NCI-H1930 (cell line): ENCODE measurements at regions not wholly inside any gene's neighbourhood (a gene's known extent, or its start where the extent isn't known, plus 50 kb on each side); places are given as distances from the start of the nearest gene placed in this dataset.

Experiments
- DNase-seq, 2 experiments: peaks; one replicate each; lab custom pipeline; 2025; lab: John Stamatoyannopoulos, UW

DNA sequence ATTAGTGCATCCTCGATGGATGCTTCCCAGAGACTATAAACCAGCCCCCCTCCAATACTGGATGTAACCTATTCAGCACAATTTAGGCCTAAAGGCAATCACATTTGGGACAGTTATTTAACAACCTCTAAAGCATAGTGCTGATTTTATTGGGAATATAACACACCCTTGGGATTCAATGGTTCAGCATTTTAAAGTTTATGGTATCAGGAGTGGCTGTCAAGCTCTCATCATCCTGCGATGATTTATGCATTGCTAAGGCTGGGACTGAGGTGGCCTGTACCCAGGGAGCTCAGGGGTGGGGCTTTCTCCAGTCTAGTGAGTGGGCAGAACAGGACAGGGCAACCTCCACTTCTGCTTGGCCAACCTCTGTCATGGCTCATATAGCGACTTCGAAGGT, 464.9 kb downstream of the INHBA start:
- no peak for DNase-seq

DNA sequence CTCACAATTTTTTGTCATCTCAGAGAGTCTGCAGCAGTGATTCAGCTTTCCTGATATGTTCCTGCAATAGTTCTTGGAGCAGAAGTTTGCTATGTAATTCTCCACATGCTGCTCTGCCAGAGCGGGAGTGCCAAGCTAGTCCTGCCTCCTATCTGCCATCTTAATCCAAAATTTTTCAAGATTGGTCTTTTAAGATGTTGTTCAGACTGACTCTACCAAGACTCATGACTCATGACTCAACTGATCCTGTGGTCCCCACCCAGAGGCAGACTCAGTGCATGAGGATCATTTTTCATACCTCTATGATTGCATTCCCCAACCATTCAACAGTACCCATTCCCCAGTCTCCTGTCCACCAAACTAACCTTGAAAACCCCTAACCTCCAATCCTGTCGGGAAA, 470.8 kb downstream of the INHBA start:
- no peak for DNase-seq

DNA sequence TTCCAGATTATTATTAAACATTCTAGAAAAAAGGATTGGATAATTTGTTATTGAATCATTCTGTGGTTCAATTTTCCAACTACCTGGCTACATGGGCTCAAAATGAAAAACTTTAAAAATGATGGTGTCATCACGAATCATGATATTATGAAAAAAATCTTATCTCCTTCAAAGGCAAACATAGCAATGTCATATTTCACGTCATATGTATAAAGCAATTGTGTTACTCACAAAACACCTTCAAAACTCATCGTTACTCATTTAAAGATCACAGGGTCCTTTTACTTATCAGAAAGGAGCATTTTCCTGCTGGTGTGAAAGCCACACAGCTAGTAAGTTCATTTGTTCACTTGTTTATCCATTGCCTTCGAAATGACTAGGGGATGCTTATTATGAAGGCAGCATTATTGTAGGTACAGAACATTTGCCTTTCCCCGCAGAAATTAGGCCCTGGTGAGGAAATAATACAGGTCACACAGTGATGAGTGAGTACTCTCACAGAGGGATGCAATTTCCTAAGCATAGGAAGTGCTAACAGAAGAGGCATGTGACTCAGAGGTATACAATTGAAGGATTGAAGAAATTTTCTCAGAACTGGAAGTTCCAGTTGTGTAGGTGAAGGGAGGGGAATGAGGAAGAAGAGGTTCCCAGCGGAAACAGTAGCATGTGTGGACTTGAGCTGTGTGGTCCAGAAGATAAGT, 478.7 kb downstream of the INHBA start:
- DNase-seq: no peak

DNA sequence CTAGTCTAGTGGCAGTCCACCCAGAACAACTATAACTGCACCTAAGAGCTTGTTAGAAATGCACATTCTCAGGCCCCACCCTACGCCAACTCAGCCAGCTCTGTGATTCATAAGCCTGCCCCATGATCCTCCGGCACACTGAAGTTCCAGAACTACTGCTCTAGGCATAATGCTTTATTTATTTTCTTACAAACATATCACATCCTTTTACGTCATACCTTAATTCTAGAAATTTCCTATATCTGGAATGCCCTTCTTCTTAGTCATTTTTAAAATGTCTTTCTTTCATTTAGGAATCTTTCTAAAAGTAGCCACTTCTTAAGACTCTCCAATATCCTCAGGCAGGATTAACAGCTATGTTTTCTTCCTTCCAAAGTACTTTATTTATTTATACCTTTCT, 480.1 kb downstream of the INHBA start:
- no peak for DNase-seq

DNA sequence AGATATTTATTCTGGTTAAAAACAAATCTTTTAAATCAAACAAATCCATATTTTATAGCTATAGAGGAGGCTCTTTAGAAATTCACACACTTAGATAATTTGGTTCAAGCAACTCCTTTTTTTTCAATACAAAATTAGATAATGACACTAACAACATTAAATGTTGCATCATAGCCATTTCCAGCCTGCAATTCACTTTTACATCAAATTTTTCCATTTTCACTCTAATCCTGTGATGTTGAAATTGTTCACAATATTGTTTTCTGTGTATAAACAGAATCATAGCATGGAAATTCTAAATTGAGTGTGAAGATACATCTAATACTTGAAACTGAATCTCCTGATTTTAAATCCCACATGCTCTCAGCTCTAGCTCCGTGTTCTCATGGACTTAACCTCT, 482.6 kb downstream of the INHBA start:
- DNase-seq: no peak

DNA sequence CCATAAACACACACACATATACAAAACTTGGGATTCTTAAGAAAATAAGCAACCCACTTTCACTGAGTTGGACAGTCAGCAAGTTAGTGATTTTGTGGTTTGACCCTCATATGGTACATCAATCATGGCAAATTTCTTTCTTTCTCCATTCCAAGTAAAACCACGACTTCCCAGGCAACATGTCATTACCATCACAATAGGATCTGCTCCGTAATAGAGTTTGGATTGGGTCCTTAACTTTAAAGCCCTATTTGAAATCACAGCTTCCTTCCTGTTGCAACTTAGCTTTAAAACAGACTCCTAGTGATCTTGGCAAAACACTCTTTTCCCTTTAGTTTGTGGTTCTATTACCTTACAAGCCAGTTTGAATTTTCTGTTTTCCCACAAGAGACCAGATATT, 483.6 kb downstream of the INHBA start:
- DNase-seq: no peak

DNA sequence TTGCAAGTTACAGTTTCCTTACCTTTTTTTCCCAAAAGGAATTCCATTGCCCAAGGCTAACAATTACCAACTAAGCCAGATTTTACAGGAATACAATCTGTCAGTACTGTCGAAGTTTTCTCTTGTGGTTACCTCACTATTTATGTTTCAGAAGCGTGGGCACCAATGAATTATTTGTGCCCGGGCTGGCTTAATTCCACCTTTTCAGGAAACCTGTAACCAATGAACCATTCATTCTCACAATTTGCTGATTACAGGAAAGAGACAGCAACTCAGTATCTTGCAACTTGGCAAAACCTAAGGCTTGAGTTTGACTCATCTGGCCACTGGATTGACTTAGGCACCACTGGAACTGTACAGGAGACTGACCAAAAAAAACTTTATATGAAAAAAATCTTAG, 485.6 kb downstream of the INHBA start:
- DNase-seq: no peak

DNA sequence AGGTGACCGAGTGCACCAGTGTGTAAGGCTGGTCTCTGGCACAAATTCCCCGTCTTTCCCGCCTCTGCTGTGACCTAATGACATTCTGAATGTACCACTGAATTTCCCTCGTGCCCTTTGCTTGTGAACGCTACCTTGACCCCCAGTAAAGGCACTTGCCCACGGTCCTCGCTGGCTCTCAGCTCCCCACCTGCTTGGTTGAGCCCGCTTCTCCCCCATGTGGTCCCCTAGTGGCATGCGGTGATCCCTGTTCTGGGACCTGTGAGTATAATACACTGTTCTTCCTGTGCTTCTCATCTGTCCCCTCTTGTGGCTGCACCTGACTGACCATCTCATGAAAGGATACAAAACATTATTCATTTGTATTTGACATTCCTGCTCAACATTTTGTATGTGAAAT, 495.7 kb downstream of the INHBA start:
- DNase-seq: no peak

DNA sequence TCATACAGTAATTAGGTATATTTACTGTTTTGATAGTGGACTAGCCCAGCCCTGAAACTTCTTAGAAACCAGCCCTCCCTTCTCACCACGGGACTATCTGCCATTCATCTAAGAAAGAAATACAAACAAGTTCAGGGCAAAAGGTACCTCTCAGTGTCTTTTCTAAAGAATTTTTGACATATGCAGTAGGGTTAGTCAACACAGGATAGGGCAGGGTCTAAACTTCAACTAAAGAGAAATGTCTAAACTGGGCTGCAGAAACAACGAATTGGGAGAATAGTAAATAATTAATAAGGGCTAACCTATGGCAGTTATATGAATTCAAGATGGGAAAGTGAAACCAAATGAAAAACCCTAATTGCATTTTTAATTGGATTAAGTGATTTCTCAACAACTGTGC, 496.6 kb downstream of the INHBA start:
- no peak for DNase-seq

DNA sequence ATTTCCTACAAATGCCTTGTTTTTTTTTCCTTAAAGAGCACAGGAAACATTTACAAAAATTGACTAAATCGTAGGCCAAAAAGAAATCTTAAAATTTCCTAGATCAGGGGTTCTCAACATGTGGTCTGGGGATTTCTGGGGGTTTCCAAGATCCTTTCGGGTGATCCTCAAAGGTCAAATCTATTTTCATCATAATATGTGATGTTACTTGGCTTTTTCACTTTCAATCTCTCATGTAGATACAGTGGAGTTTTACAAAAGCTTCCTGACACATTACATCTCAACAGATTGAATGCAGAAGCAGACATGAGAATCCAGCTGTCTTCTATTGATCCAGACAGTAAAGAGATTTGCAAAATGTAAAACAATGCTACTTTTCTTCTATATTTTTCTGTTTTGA, 497.3 kb downstream of the INHBA start:
- no peak for DNase-seq

DNA sequence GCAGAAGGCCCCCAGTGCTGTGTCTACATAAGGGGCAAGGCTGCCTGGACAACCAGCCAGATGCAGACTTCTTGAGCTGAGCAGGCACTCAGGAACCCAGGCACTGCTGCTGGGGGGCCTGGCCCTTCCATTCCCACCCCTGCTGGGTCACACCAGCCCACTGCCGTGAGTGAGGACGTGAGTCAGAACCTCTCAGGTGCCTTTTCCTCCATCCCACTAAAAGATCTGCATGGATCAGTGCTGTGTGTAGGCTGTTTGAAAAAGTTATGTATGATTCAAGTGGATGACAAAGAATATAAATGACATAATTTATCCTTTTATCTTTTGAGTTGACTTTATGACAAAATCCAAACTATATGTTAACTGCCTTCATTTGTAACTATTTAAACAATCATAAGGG, 499.3 kb downstream of the INHBA start:
- no peak for DNase-seq

DNA sequence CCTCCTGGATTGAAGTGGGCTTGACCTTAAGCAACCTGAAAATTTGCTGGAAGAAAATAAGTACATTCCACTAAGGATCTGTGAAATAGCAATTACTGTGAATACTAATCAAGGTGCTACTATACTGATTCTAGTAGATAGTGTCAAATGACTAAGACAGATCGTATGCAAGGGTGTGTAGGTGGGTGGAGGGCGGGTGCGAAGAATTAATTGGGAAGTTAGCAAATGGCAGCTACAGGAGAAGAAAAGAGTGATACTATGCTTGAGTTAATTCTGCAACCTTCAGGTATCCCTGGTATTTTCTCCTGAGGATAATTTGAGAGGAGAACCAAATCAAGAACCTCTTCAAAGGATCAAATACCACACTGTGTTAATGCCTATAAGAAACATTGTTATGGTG, 501.9 kb downstream of the INHBA start:
- no peak for DNase-seq

DNA sequence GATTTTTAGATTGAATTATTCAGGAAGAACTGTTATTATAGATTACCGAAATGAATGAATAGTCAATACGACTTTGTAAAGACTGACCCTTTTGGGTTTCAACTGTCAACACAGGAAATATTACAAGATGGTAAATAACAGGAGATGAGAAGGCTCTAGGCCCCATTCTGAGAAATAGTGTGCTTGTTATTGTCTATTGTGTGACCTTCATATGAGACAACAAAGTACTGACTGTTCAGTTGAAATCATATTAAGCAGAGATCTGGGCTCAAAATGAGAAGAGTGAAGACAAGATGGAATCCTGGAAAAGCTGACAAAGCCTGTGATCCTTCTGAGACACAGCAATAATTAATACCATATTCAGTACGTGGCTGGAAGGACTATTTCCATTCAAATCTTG, 503.8 kb downstream of the INHBA start:
- DNase-seq: no peak

DNA sequence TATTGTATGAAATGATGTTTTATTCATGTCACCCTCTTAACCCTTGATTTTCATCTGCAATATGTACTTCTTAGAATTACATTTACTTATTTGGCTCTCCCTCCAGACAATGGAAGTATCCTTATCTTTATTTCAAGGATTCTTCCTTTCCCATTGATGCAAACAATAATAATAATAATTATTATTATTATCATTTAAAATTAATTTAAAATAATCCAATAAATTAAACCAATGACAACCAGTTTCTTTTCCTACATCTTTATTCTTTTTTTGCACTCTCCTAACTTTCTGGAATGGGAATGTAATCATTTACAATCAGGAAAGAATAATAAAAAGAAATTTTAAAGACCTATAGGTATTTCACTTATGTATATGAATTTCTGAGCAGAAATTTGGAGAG, 504.4 kb downstream of the INHBA start:
- DNase-seq: no peak

DNA sequence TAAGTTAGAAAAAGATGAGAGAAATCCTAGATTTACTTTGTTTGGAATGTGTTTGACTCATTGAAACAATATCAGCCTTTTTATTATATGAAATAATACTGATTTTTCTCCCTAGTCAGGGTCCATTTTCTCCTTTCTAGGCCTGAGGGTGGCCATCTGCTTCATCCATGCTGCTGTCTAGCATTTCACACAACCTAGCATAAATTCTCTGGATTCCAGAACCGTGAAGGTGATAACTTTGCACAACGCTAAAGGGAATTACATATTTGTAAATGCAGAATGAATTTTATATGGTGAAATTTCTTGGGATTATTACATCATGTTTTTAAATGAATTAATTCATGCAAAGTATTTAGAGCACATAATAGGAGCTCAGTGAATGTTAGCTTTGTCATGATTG, 505.1 kb downstream of the INHBA start:
- DNase-seq: no peak

DNA sequence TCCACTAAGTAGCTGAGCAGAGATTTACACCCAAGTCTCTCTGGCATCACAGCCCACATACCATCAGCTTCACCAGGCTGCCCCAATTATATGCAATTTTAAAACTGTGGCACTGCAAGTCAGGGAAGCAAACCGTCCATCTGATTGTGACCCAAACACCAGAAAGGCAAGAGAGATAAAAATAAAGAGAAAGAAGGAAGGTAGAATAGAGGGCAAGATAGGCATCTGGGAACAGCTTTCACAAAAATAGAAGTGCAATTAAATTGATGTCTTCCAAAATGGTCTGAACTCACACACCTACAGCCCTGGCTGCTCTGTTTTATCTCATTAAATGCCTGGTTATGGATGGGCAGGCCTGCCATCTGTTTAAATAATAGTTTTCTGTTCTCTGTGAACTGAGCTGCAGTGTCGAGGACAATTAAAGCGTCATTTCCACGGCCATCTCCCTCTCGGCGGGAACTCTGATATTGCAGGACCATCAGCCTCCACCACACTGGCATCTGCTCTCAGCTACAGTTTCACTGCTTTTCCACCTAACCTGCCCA, 509.1 kb downstream of the INHBA start:
- DNase-seq: no peak

DNA sequence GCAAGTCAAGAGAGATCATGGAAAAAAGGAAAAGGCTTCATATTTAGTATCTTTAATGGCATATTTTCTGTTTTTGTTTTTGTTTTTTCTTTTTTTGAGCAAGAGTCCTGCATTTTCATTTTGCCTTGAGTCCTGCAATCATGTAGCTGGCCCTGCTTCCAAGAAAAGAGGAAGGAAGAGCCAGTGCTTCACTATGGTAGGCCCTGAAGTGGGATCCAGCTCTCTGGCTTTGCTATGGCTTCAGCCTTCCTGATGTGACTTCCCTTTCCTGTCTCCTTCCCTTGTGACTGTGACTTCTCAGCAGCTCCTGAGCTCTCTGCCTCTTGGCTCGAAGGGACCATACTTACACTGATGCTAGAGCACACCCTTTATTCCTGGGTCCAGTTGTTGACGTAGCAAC, 512.3 kb downstream of the INHBA start:
- no peak for DNase-seq

DNA sequence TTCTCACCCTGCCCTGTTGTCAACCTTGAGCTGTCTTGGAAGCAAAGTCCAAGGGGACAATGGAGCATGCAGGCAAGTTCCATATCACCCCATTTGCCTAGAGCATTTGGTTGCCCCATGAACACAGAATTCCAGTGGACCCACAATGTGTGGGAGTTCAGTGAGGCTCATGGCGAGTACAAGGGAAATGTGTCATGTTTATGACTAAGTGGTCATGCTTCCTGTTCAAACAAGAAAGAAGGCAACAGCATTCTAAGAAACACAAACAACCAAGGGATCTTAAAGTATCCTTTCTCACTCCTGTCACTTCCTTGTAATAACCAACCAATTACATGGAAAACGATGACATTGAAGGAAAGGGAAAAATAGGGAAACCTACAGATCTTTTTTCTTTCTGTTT, 513.0 kb downstream of the INHBA start:
- DNase-seq: no peak

DNA sequence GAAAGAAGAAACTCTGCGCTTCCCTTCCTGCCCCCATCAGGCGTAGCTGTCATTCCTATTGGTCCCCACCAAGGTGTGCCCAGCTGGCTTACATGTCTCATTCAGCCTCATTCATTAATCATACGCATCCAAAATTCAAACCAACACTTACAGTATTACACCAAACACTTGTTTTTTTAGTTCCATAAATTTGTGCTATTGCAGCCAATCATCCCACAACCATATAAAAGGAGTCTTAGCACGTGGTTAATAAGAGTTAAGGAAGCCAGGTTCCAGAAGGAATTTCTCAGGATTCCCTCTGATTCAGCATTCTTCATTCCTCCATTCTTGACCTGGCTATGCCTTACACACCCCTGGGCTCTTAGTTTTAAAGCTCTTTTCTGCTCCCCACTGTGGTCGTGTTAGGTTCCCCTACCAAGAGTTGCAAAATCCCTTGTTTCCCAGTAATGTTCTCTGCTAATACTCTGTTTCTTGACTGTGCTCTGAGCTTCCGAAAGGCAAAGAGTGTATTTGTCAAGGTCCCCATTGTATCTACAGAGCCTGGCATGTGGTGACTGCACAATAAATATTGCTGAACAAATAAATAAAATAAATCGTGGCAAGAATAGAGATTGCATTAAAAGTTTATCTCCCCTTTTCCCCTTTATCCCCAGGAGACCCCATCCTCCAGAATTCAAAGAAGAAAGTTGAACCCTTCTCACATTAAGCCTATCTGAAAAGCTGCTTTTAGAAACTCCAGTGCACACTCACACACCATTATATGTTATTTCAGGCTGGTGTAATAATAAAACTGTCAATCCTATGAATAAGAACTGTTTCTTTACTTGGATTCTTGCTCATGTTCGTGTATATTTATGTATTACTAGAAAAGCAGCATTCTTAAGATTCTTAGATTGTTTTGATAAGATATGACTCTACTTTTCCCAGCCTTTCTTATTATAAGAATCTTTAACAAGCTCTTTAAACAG, 514.4 kb downstream of the INHBA start:
- DNase-seq: no peak

DNA sequence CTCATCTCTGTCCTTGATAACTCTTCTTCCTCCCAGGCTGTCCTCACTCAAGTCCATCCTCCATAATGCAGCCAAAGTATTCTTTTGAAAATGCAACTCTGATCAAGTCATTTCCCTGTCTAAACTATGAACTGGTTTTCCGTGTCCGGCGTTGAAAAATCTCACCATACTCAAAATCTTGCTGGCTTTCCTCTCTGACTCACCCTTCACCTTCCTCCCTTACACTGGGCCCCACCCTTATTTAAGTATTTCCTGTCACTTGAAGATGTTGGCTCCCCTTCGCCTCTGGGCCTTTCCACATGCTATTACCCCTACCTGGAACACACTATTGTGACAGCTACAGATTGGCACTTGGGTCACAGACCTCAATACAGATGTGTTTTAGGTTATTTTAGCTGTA, 515.6 kb downstream of the INHBA start:
- DNase-seq: no peak

DNA sequence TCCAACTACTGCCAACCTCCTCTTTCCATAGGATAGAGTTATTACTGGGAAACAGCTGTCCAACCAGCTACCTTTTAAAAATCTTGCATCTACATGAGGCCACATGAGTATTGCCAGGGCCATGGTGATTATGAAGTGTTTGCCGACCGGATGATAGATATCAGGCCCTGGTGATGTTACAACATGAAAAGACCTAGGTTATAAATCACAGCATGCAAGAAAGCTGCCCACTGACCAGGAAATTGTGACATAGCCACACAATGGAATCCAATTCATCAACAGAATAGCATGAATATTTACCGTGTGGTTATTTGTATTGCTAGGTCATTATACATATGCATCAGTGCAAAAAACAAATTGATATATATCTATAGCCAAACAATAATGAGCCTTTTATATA, 517.0 kb downstream of the INHBA start:
- no peak for DNase-seq

DNA sequence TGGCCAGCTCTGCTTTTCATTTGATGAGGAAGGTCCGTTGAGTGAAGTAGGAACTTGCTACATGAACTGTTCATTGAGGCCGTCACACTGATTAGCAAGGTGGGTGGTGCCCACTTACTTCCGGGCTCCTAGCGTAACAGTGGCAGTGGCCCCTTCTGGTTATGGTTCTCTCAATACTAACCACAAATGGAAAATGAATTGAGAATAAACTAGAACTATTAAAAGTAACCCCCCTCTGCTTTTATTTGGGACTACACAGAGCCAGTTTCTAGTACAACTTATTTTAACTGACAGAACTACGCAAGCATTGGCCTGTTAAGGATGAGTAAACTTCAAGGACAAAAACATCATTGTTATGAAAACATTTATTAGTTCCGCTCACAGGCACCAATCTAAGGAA, 519.1 kb downstream of the INHBA start:
- DNase-seq: no peak

DNA sequence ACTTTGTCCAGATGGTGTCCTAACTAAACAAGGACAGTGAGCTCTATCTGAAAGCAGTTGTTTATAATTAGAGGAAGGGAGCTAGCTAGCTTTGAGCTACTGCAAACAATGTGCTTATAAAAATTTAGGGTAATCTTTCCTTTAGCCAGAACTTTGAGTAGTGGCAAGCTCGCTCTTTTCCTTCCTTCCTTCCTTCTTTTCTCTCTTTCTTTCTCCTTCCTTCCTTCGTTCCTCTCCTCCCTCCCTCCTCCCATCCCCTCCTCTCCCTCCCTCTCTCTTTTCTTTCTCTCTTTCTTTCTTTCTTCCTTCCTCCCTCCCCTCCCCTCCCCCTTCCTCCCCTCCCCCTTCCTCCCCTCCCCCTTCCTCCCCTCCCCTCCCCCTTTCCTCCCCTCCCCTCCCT, 520.1 kb downstream of the INHBA start:
- no peak for DNase-seq
